Prostate gland (tissue), 2 donors: ENCODE measurements at regions not wholly inside any gene's neighbourhood (a gene's known extent, or its start where the extent isn't known, plus 50 kb on each side); places are given as distances from the start of the nearest gene placed in this dataset.

Experiments
- DNase-seq: peaks from one replicate; pipeline ENCODE4 v3.0.0-alpha.2; 2019; ENCODE audit warnings: low spot score
- H3K27ac ChIP-seq, 2 donors: fragments of 200-600 bp; sonication (generic); 2 replicates each; pipeline ENCODE4 v1.5.1; 2017 to 2019
- H3K27me3 ChIP-seq: fragments of 200-600 bp; sonication (generic); replicated peaks from 2 replicates; pipeline ENCODE4 v1.5.1; 2019; ENCODE audit not compliant: insufficient read depth
- H3K36me3 ChIP-seq, 2 donors: fragments of 200-600 bp; sonication (generic); 1 replicate in 1 of 2; 2 replicates in 1 of 2; pipeline versions ENCODE4 v1.5.1 to v1.8.1; 2017 to 2019
- H3K4me1 ChIP-seq: fragments of 200-600 bp; sonication (generic); replicated peaks from 2 replicates; pipeline ENCODE4 v1.5.1; 2019
- H3K4me3 ChIP-seq, 2 donors: fragments of 200-600 bp; sonication (generic); 2 replicates each; pipeline ENCODE4 v1.5.1; 2017 to 2019
- H3K9me3 ChIP-seq: fragments of 200-600 bp; sonication (generic); 2 replicates; pipeline ENCODE4 v1.5.1; 2017
- POLR2A ChIP-seq: fragments of 450-650 bp; IDR thresholded peaks from one replicate; pipeline ENCODE4 v1.6.1; 2016; ENCODE audit warnings: antibody characterized with exemption, mild to moderate bottlenecking
- POLR2AphosphoS5 ChIP-seq: sonication (generic); formaldehyde crosslinking; IDR thresholded peaks from one replicate; pipeline ENCODE4 v1.6.1; 2017; ENCODE audit warnings: antibody characterized with exemption
- WGBS: methylation state at CpG from one replicate; pipeline ENCODE4 v1.1.5; 2018; 5-methylcytosine and 5-hydroxymethylcytosine counted together
- intact Hi-C: fragments of 100-400 bp; cut with DNase I; formaldehyde crosslinking; loops from one replicate; pipeline ENCODE4 v1.14.2; 2022
- TF ChIP-seq, protein P1 (sequence below), 4 experiments: fragments of 200-600 bp in 2 of 4; fragments of 450-650 bp in 2 of 4; sonication (generic) in 2 of 4; IDR thresholded peaks; 1 replicate in 3 of 4; 2 replicates in 1 of 4; pipeline ENCODE4 v1.5.1; 2016 to 2019; ENCODE audit warnings: antibody characterized with exemption in 4 of 4, mild to moderate bottlenecking in 2 of 4, moderate library complexity in 2 of 4

DNA sequence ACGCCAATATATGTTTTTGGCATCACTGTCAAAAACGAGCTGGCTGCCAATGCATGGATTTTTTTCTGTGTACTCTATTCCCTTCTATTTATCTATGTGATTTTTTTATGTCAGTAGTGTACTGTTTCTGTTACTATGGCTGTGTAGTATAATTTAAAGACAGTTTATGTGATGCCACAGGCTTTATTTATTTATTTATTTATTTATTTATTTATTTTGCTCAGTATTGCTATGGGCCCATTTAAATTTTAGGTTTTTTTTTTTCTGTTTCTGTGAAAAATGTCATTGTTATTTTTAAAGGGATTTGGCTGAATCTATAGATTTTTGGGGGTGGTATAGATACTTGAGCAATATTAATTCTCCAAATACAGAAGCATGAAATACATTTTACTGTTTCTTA is 338.4 kb upstream of the POU3F4 start:
- WGBS, result 75% methylated on average over 2 of the region's 2 CpGs
- no peak overlapping the region for H3K27ac ChIP-seq
- H3K9me3 ChIP-seq, result no peaks in the 10 kb centered on the region
- intact Hi-C loops, result no loop called here
- H3K27me3 ChIP-seq, result no peaks in the 10 kb centered on the region
- H3K4me3 ChIP-seq, result no peak overlapping the region
- no peak for TF ChIP-seq POLR2A
- no peak for TF ChIP-seq POLR2AphosphoS5
- TF ChIP-seq, protein P1, sequence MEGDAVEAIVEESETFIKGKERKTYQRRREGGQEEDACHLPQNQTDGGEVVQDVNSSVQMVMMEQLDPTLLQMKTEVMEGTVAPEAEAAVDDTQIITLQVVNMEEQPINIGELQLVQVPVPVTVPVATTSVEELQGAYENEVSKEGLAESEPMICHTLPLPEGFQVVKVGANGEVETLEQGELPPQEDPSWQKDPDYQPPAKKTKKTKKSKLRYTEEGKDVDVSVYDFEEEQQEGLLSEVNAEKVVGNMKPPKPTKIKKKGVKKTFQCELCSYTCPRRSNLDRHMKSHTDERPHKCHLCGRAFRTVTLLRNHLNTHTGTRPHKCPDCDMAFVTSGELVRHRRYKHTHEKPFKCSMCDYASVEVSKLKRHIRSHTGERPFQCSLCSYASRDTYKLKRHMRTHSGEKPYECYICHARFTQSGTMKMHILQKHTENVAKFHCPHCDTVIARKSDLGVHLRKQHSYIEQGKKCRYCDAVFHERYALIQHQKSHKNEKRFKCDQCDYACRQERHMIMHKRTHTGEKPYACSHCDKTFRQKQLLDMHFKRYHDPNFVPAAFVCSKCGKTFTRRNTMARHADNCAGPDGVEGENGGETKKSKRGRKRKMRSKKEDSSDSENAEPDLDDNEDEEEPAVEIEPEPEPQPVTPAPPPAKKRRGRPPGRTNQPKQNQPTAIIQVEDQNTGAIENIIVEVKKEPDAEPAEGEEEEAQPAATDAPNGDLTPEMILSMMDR (IDR thresholded peaks at IDR 0.05), result no peak
- H3K36me3 ChIP-seq, result no peaks in the 10 kb centered on the region
- H3K4me1 ChIP-seq, result no peaks in the 10 kb centered on the region
- DNase-seq, result no peak

DNA sequence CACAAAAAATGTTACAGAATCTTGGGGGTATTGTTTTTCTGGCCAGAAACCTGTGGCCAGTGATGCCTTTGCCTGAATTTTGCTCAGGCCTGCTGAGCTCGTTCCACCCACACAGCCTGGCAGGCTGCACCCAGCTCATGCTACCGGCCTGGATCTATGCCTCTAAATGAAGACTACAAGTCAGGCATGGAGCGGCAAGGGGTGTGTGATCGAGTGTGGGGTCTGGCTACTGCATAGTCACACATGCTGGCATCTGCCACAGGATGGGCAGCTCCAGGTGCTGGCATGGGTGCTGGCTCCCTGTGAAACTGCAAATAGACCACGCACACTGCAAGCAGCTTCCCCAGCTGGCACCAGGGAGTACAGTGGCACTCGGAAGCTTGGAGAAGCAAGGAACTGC is 323.1 kb upstream of the POU3F4 start:
- H3K36me3 ChIP-seq, result no peaks in the 10 kb centered on the region
- TF ChIP-seq POLR2A (no peak), POLR2AphosphoS5 (no peak)
- TF ChIP-seq, protein P1 (IDR thresholded peaks at IDR 0.05), result no peak
- WGBS, result 86% methylated on average over 6 of the region's 6 CpGs
- H3K9me3 ChIP-seq, result no peaks in the 10 kb centered on the region
- H3K4me3 ChIP-seq, result no peak overlapping the region
- no peaks in the 10 kb centered on the region for H3K4me1 ChIP-seq
- no peaks in the 10 kb centered on the region for H3K27me3 ChIP-seq
- no peak overlapping the region for H3K27ac ChIP-seq
- intact Hi-C loops, result no loop called here
- DNase-seq, result no peak

DNA sequence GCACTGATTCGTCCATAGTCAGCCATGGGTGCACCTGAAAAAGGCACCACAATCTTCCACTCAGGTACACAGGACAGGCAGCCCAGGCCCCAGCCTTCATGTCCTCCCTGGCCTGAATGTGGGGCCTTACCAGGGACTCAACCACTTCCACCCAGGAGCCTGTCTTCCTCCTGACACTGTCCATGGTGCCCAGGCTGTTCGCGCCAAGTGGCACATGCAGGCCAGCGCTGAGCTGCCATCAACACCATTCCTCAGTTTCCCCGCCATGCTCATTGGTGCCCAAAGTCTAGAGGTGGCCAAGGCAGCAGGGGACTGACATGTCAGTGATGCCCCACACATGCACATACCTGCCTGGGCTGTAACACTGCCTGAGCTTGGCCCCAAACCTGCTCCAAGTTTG is 322.2 kb upstream of the POU3F4 start:
- Histone ChIP-seq H3K4me1 (no peaks in the 10 kb centered on the region), H3K36me3 (no peaks in the 10 kb centered on the region), H3K9me3 (no peaks in the 10 kb centered on the region), H3K27ac (no peak overlapping the region), H3K27me3 (no peaks in the 10 kb centered on the region), H3K4me3 (no peak overlapping the region)
- WGBS, result 60% methylated on average over 1 of the region's 5 CpGs
- intact Hi-C loops, result no loop called here
- no peak for DNase-seq
- TF ChIP-seq, protein P1 (IDR thresholded peaks at IDR 0.05), result no peak
- TF ChIP-seq POLR2AphosphoS5, result no peak
- TF ChIP-seq POLR2A, result no peak

DNA sequence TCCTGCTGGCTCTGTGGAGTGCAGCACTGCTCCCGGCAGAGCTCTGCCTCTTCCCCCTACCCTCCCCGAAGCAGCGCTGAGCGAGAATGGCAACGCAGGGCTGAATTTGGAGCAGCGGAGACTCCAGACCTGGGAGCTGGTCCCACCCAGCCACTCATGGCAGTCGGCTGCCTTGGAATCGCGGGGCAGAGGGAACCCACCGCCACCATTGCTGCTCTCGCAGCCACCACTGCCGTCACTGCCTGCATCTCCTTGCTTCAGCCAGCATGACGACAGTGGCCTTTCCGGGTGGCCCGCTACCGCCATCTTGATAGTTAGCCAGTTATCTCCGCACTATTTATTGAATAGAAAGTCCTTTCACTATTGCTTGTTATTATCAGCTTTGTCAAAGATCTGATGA is 321.5 kb upstream of the POU3F4 start:
- H3K9me3 ChIP-seq, result no peaks in the 10 kb centered on the region
- H3K36me3 ChIP-seq, result no peaks in the 10 kb centered on the region
- no peak for DNase-seq
- H3K27me3 ChIP-seq, result no peaks in the 10 kb centered on the region
- no peak overlapping the region for H3K27ac ChIP-seq
- WGBS, result 97% methylated on average over 17 of the region's 17 CpGs
- H3K4me3 ChIP-seq, result no peak overlapping the region
- TF ChIP-seq, protein P1 (IDR thresholded peaks at IDR 0.05), result no peak
- TF ChIP-seq POLR2AphosphoS5, result no peak
- no peak for TF ChIP-seq POLR2A
- intact Hi-C loops, result no loop called here
- no peaks in the 10 kb centered on the region for H3K4me1 ChIP-seq
